Suppressor macrophage (primary cell): ENCODE measurements at regions not wholly inside any gene's neighbourhood (a gene's known extent, or its start where the extent isn't known, plus 50 kb on each side); places are given as distances from the start of the nearest gene placed in this dataset.

Source experiments
- DNase-seq, 4 experiments: peaks; one replicate each; pipeline ENCODE4 v3.0.0-alpha.2; 2020 to 2022

DNA sequence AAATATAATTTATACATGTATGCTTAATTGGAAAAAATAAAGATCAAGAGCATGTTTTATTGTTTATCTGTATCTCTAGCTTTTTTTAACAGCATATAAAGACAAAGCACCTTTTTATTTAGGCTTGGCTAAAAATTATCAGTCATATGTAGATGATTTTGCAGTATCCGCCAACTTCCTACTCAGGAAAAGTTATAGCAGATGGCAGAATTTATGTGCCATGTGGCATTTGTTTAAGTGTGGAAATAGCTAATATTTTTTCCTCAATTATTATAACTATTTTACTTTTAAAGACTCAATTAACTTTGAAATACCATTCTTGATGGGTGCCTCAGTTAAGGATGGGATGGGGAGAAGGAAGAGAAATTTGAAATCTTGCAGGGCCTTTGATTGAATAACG lies 762.1 kb upstream of the RBFOX1 start:
- no peak for DNase-seq

DNA sequence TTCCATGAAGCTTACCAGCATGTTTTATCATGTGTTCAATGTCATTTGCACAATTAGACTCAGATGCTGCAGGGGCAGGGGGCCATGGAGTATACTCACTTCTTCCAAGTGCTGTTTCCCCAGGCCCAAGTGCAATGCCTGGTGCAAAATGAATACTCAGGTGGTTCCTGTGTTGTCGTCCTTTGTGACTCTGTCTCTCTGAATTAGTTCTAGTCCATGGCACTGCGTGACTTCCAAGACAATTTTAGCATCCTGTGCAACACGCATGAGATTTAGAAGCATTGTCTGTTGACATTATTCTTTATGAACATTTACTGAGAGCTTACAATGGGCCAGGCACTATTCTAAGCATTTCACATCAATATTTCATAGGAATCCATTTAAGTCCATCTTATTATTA lies 769.7 kb upstream of the RBFOX1 start:
- no peak for DNase-seq

DNA sequence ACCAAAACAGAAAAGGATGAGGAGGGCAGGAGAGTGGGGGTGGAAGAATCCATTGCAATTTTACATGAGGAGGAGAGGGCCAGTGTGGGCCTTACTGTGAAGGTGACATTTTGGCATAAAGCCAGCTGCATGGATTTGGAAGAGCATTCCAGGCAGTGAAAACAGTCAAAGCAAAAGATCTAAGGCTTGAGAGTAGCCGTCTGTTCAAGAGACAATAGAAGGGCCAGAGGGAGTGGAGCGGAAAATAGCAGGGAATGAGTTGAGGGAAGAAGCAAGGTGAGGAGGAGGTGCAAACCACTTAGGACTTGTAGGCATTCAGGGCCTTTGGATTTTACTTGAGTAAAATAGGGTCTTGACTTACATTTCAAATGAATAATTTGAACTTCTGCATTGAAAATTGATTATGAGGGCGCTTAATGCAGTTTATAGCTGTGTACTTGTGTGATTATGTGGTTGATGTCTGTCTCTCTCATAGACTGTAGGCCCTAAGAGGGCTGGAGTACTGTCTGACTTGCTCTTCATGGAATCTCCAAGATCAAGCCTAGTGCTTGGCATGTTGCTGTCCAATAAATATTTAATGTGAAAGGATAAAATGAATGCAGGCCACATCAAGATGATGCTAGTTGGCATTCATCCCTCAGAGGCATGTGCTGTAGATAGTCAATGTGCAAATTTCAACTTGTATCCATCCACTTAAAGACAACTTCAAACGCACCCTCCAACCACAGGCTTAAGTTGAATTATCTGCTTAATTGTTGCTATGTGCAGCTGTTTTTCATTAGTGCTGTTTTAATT lies 772.1 kb upstream of the RBFOX1 start:
- no peak for DNase-seq

DNA sequence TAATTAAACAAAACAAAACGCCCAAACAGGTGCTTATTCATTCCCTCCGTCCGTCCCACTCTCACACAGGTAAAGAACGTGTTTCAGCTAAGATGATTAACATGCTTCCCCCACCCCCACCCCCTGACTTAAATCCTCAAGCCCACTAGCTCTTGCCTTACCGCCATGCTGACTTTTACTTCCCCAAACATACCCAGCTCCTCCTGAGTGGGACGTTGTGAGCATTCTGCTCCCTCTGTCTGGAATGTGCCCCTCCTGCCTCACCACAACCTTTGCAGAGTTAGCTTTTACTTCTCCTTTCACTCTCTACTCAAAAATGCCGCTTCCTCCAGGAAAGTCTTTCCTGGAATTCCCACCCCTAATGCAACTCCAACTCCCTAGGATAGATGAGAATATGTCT lies 774.0 kb upstream of the RBFOX1 start:
- DNase-seq, result peak in 2 of 4 experiments; percentile 4 to 6

DNA sequence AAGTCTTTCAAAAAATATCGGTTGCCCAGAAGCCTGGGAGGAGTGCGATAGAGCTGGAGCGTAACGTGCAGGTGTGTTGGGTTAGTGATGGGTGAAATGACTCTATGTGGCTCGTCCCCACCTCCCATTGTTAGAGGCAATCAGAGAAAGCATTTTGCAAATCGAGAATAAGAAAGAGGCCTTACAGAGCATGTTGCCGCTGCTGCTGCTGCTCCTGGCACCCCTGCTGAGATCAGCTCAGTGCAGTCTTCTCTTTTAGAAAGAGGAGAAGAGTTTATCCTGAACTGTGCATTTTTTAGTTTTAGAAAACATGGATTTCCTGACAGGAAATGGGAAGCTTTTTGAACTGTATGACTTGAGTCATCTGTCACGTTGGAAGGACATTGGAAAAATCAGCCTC lies 774.5 kb upstream of the RBFOX1 start:
- no peak for DNase-seq

DNA sequence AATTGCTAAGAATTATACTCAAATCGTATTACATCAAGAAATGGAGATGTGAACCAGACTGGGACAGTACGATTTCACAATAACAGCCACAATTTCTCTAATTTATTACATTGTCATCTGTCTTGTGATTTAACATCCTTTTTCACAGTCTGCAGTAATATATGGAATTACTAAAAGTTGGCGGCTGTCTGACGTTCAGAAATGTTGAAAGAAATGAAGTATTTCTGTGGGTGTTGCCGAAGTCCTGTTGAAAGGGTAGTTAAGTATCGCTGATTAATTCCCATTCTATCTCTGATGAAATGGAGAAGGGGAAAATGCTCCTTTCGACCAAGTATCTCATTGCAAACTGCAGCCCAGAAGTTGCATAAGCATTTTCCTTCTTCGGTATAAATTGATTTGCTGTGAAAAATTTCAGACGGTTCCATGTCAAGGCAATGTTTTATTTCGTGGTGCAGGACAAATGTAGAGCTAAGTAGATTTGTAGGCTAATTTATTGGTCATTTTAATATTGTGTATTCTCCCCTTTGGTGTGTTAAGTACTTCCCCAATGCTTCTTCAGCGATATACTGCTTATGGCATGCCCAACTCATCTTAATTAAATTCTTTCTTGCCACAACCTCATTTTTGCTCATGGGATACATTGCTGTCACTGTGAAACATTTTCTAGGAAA lies 775.2 kb upstream of the RBFOX1 start:
- DNase-seq, result peak; percentile 7 to 57 (median 30)

DNA sequence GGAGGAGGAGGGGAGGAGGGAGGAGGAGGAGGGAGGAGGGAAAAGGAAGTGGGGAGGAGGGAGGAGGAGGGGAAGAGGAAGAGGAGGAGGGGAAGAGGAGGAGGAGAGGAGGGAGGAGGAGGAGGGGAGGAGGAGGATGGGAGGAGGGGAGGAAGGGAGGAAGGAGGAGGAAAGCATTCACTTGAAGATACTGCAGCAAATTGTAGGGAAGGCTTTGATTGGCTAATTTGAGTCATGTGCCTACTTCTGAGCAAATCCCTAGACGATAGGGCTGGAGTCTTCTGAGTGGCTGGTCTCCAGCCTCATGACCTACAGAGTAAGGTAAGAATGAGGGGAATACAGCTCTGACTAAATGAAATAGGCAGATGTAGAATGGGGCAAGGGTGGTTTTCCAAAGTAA lies 783.2 kb upstream of the RBFOX1 start:
- DNase-seq, result no peak

DNA sequence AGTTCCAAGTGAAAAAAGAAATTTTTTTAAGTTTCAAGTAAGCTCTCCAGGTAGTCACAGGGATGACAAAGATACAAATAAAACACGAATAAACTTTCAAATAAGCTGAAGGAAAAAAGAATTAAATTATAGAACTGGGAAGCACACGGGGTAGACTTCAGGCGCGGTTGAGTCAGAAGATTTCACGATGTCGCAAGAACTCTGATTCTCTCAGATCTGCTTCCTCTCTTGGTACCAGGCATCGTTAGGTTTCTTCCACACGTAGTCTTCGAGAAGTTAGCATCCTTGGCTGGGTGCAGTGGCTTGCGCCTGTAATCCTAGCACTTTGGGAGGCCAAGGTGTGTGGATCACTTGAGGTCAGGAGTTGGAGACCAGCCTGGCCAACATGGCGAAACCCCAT lies 784.1 kb upstream of the RBFOX1 start:
- DNase-seq, result peak in 3 of 4 experiments; percentile 4 to 30 (median 7)

DNA sequence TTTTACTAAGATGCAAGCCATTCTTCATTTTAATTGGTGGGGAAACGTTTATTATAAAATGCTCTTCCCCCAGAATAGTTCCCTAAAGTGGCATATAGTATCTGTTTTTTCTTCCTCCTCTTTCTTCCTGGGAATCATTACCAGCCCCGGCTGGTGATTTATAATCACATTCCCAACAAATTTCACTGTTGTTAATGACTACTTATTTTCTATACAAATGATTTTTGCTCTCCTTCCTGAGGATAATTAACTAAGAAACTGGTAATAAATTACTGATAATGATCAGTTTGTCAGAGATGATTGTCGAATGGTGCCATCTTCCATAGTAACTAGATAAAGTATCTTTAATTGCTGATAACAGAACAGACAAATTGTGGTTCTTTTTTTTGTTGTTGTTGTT lies 785.5 kb upstream of the RBFOX1 start:
- no peak for DNase-seq

DNA sequence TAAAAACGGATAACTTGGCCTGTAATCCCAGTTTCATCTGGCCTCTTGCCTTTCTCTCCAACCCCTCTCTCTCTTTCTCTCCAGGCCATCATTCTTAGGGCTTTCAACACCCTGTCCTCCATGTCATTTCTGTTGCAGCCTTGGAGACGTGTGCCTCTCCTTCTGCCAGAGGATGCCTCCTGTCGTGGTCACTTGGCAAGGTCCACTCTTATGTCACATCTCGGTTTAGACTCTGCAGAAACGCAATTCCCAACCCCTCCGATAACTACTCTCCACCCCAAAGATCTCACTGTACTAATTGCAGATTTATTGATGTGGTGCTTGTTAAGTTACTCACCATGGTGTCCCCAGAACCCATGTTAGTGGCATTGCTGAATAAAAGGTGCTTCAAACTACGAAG lies 787.3 kb upstream of the RBFOX1 start:
- DNase-seq, result no peak

DNA sequence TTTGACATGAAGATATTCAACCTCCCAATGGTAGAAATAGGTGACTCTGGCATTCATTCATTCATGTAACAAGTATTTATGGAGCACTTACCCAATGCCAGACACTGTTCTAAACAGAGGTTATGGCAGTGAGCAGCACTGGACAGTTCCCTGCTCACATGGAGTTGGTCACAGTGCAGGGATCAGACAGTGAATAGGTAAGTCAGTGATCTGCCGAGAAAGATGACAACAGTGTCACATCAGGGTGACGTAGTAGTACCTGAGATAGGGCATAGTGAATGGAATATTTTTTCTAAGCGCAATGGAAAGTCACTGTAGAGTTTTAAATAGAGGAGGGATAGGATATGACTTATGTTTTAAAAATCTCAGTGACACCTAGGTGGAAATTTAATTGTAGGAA lies 791.4 kb upstream of the RBFOX1 start:
- DNase-seq, result no peak

DNA sequence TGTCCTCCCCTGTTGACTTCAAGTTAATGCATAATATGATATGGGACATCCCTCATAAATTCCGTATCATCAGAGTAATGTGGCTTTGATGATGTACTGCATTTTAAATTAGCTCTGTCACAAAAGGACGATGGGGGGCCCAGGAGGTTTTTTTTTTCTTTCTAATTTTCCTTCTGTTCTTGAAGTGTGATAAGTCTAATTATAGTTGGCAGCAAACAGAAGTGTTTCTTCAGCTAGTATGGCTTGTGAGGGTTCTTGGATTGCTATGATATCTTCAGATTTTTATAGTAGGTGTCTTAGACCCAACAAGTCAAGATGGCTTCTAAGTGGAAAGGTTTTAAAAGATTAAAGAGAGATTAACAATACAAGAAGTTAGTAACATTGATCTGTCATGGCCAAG lies 796.2 kb upstream of the RBFOX1 start:
- DNase-seq, result no peak

DNA sequence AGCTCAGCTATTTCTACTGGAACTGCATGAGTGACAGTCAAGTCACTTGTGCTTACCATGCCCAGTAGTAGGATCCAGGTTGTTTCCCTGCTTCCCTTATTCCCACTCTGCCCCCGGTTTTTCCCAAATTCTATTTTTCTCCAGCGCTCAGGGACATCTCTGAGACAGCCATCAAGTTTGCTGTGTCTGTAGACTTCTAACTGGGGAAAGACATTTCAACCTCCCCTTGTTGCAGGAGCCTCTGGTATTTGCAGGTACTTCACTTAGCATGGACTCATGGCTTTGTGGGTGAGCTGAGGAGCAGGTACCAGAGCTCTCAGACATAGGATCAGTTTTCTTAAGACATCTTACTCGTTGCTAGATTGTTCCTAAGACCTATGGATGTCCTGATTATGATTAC lies 801.6 kb upstream of the RBFOX1 start:
- DNase-seq, result no peak

DNA sequence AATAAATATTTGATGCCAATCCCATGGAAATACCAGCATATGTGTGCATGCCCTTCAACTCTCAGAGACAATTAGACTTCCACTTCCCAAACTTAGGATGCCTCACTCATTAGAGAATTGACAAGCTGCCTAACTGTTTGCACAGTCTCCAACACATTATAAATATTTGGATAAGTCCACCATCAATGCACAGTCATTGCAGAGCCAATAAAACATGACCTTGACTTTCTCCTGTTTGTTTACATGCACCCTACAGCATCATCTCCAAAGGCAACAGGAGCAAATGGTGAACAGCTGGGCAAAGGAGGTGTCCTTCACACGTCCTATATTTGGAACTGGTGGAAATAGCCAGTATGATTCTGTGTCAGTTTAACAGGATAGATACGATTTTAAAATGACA lies 804.4 kb upstream of the RBFOX1 start:
- no peak for DNase-seq

DNA sequence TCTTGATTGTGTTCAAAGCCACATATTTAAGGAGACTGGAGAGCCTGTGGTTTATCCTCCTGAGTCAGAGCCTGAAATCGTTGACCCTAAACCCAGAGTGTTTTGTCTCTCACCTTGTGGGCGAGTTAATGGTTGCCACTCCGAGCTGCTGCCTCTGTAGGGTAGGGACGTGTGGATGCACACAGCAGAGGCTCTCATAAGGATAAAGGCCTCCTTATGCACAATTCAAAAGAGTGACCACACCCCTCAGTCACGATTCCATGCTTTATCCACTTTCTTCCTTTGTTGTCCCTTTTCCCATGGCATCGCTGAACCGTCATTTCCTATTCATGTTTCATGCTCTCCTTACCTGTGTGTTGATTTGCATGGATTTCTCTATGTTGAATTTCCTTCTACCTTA lies 805.0 kb upstream of the RBFOX1 start:
- no peak for DNase-seq

DNA sequence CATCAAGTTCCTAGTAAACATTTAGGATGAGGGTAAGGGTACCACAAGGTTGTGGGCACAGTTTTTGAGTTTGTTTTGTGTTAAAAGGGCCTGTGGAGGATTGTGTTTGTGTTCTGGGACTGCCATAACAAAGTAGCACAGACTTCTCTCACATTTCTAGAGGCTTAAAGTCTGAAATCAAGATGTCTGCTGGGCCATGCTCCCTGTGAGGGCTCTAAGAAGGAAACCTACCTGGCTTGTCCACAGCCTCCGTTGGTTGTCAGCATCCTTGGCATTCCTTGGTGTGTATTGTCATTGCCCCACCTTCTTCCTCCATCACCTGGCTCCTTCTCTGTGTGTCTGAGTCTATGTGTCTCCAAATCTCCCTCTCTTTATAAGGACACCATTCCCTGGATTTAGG lies 808.1 kb upstream of the RBFOX1 start:
- DNase-seq, result no peak

DNA sequence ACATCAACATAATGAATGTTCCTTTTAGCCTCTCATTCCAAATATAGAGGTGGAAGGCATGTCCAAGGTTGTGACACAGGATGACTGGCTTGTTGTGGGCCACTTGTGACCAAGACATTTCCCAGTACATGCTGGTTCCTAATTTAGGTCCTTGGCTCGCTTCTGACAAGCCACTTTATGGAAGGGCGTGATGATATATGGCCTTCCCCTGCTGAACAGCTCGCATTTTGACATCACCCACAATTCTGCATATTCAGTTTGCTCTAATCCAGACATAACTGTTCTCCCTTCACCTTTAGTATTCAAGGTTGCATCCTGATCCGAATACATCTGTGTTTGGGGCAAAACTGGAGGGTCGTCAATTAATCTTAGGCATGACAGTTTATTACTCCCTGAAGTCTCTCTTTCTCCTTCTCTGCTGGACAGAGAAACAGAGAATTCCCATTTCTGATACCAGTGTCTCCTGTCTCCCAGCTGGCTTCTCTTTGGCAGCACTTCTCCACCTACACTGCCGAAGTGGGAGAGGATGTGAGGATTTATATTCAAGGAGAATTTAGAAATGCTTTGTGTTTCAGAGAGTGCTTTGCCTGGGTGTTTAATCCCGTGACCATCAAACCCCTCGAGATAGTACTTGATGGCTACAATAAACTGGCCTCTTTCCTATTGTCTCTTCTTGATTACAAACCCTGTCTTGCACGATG lies 815.5 kb upstream of the RBFOX1 start:
- no peak for DNase-seq

DNA sequence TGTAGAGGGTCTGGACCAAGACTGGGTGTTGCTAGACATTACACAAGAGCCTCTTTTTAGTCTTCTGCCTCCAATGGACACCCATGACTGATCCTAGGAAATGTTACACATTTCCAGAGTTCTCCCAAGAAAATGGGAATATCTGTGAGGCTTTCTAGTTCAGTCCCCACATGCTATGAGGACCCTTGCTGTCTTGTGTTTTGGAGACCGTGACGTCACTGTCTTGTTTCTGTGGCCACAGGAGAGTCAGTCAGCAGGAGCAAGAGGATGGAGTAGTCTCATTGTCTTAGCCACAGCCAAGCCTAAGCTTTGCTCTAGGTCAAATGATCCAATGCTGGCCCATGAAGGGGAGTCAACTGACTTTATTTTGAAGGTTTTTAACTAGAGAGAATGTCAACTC lies 820.1 kb upstream of the RBFOX1 start:
- DNase-seq, result no peak

DNA sequence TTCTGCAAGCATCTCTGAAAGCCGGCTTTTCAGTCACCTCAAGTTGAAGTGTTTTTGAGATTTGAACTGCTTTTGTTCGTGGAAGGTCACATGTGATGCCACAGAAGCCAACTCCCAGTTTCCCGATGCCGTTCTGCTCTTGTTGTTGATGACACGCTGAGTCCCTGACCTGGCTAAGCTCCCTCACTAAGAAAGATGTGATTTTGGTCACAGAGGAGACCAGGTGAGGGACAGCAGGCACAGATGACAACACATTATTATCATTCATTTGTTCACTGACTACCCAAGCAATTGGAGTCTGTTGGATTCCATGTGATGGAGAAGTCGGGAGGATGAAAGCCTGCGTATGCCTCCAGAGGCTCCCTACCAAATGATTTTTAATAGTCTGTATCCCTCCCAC lies 822.4 kb upstream of the RBFOX1 start:
- no peak for DNase-seq

DNA sequence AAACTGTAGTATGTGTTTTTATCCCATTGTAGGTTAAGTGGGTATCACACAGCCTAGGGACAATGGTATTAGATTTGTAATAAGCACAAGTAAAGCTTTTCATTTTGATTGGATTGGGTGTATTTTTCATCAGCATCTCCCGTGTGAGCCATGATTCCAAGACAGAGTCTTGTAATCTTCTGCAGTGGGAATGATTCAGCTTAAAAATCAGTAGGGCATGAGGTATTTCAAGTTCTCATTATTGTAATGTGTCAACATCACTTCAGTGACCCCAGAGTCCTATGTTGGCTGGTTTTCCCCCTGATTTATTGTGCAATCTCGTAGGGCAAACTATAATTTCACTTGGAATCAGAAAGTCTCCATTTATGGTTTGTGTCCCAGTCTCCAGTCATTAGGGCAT lies 833.2 kb upstream of the RBFOX1 start:
- no peak for DNase-seq

DNA sequence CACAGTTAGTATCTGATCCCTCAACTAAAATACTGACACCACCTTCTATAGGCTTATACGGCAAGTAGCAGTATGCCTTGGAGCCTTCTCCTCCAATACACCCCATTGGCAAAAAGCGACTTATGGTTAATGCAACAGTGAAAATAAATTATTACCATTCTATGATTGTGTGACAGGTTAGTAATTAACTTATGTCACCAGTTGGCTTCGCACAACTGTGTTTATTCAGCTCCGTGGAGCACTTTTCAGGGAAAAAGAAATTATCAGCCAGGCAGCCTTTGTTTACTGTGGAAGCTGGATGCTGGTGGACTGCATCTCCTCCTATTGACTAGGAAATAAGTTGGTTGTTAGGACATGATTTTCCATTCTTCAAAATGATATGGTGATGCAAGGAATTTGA lies 833.8 kb upstream of the RBFOX1 start:
- no peak for DNase-seq

DNA sequence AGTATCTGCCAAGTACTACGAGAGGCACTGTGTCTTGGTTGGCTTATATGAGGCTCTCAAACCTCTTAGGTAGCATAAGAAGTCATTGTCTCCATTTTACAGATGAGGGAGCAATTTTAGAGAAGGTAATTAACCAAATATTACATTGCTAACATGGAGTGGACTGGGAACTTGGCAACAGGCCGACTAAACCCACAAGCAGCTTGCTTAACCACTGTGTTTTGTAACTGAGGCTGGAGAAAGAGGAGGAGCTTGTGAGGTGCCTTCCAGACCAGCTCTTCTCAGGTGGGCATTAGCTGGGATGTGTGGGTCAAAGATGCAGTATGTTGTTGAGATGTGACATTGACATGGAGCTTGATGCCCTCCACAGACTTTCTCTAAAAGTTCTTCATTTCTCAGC lies 835.6 kb upstream of the RBFOX1 start:
- DNase-seq, result no peak

DNA sequence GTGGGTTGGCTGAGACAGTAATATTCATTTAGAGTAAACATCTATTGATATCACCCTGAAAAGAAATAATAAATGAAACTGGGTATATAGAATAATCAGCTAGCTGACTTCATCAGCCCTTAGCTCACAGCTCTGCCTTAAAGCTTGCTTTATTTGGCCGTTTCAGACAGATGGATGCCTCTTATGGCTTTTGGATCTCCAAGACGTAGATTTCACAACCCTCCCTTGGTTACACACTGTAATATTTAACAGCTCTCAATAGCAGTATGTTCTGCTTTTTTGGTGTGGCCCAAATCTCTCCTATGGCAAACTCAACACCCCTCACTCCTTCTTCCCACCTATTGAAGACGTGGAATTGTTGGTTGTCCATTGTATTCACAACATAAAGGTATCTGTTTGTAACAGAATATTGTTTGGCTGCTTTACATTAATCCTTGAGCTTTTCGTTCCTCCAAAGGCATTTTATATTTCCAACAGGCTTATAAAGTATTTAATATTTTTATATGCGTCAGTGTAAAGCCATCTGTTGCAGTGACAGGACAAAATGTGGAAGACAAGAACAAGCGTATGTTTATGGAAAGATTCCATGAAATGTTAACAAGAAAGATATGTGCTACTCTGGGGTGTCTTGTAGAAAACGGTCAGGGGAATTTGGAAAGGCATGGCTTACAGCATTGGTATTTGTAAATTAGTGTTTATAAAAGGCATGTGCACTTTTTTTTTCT lies 837.0 kb upstream of the RBFOX1 start:
- DNase-seq, result no peak
